ENCODE measurements at regions not wholly inside any gene's neighbourhood (a gene's known extent, or its start where the extent isn't known, plus 50 kb on each side); places are given as distances from the start of the nearest gene placed in this dataset.

GRCh38 chr14:61191733-61192132, 89.4 kb downstream of the TMEM30B start:
- TF ChIP-seq SUZ12 (IDR thresholded peaks at IDR 0.05) (no peak), HDGF (IDR thresholded peaks at IDR 0.05; ENCODE audit: borderline replicate concordance) (no peak), L3MBTL2 (conservative IDR thresholded peaks at IDR 0.05) (no peak), BHLHE40 (IDR thresholded peaks at IDR 0.05; ENCODE audit: borderline replicate concordance) (no peak), PKNOX1 (IDR thresholded peaks at IDR 0.05) (no peak), TARDBP (IDR thresholded peaks at IDR 0.05) (no peak), CTBP1 (IDR thresholded peaks at IDR 0.05; ENCODE audit: borderline replicate concordance) (no peak), ELF4 (IDR thresholded peaks at IDR 0.05) (no peak), FOXM1 (IDR thresholded peaks at IDR 0.05; ENCODE audit: borderline replicate concordance) (no peak)

Measured in HEK293T (cell line).